GM21723 (cell line): ENCODE measurements at regions not wholly inside any gene's neighbourhood (a gene's known extent, or its start where the extent isn't known, plus 50 kb on each side); places are given as distances from the start of the nearest gene placed in this dataset.
"Not testable (repeated sequence)": the region's sequence is repeated elsewhere in the genome, so short reads cannot be mapped to it uniquely, and the experiment has no call there.

Experiments
- ATAC-seq: cut with Tn5 transposase; IDR thresholded peaks from one replicate; pipeline ENCODE4 v1.9.1; 2021; ENCODE audit warnings: mild to moderate bottlenecking, moderate library complexity; ENCODE audit not compliant: unreplicated experiment

- ATAC-seq = no peak
Measured at GRCh38 chr5:39933061-39933460, 508.3 kb upstream of the DAB2 start.

GRCh38 chr5:39928709-39929108 lies 503.9 kb upstream of the DAB2 start:
- no peak for ATAC-seq

GRCh38 chr5:39919876-39920275 lies 495.1 kb upstream of the DAB2 start:
- no peak for ATAC-seq

- no peak for ATAC-seq
Measured at GRCh38 chr5:39912906-39913305, 488.1 kb upstream of the DAB2 start.

GRCh38 chr5:39907267-39907951 lies 482.6 kb upstream of the DAB2 start:
- ATAC-seq = not testable (repeated sequence)

GRCh38 chr5:39906146-39906545 lies 481.4 kb upstream of the DAB2 start:
- ATAC-seq = no peak

- no peak for ATAC-seq
Measured at GRCh38 chr5:39905356-39905755, 480.6 kb upstream of the DAB2 start.

- no peak for ATAC-seq
Measured at GRCh38 chr5:39902626-39903025, 477.8 kb upstream of the DAB2 start.

- no peak for ATAC-seq
Measured at GRCh38 chr5:39898731-39899130, 474.0 kb upstream of the DAB2 start.

- ATAC-seq = no peak
Measured at GRCh38 chr5:39896706-39897105, 471.9 kb upstream of the DAB2 start.

- ATAC-seq = no peak
Measured at GRCh38 chr5:39896104-39896503, 471.3 kb upstream of the DAB2 start.

GRCh38 chr5:39892708-39893107 lies 467.9 kb upstream of the DAB2 start:
- ATAC-seq = no peak

GRCh38 chr5:39891376-39891775 lies 466.6 kb upstream of the DAB2 start:
- no peak for ATAC-seq

GRCh38 chr5:39880985-39881384 lies 456.2 kb upstream of the DAB2 start:
- no peak for ATAC-seq

- ATAC-seq = no peak
Measured at GRCh38 chr5:39877479-39877878, 452.7 kb upstream of the DAB2 start.

- no peak for ATAC-seq
Measured at GRCh38 chr5:39876146-39876545, 451.4 kb upstream of the DAB2 start.

- ATAC-seq = no peak
Measured at GRCh38 chr5:39870137-39870536, 445.4 kb upstream of the DAB2 start.

- ATAC-seq = no peak
Measured at GRCh38 chr5:39869396-39869795, 444.6 kb upstream of the DAB2 start.

- ATAC-seq = no peak
Measured at GRCh38 chr5:39867923-39868322, 443.1 kb upstream of the DAB2 start.

- no peak for ATAC-seq
Measured at GRCh38 chr5:39863926-39864552, 439.3 kb upstream of the DAB2 start.

GRCh38 chr5:39857041-39857440 lies 432.3 kb upstream of the DAB2 start:
- ATAC-seq = no peak

GRCh38 chr5:39854771-39855410 lies 430.1 kb upstream of the DAB2 start:
- no peak for ATAC-seq
